Gastroesophageal sphincter (tissue), 4 donors: ENCODE measurements at regions not wholly inside any gene's neighbourhood (a gene's known extent, or its start where the extent isn't known, plus 50 kb on each side); places are given as distances from the start of the nearest gene placed in this dataset.

Experiments
- ATAC-seq: fragments of 150-250 bp; one replicate; pipeline ENCODE4 v1.9.1; 2016; ENCODE audit warnings: mild to moderate bottlenecking, moderate library complexity
- H3K27ac ChIP-seq, 4 donors: fragments of 200-600 bp; sonication (generic) in 3 of 4; 1 replicate in 3 of 4; 2 replicates in 1 of 4; pipeline ENCODE4 v1.5.1; 2016 to 2019
- H3K27me3 ChIP-seq: fragments of 200-600 bp; sonication (generic); one replicate; pipeline ENCODE4 v1.5.1; 2019
- H3K36me3 ChIP-seq, 2 donors: fragments of 200-600 bp; sonication (generic); one replicate each; pipeline ENCODE4 v1.5.1; 2019; ENCODE audit warnings: control low read depth in 1 of 2
- H3K4me1 ChIP-seq, 3 donors: fragments of 200-600 bp; sonication (generic); 1 replicate in 2 of 3; 2 replicates in 1 of 3; pipeline ENCODE4 v1.5.1; 2016 to 2019; ENCODE audit warnings: control low read depth in 2 of 3
- H3K4me3 ChIP-seq, 2 donors: fragments of 200-600 bp; sonication (generic); one replicate each; pipeline ENCODE4 v1.5.1; 2019; ENCODE audit warnings: mild to moderate bottlenecking in 1 of 2, moderate library complexity in 1 of 2
- H3K9me3 ChIP-seq, 3 donors: fragments of 200-600 bp; sonication (generic); one replicate each; pipeline ENCODE4 v1.5.1; 2017 to 2019; ENCODE audit warnings: control low read depth in 2 of 3
- CTCF ChIP-seq, 4 experiments: fragments of 200-600 bp in 2 of 4; fragments of 450-650 bp in 2 of 4; sonication (generic) in 1 of 4; IDR thresholded peaks; one replicate each; pipeline ENCODE4 v1.5.1; 2017 to 2019; ENCODE audit warnings: antibody characterized with exemption in 4 of 4, mild to moderate bottlenecking in 2 of 4, moderate library complexity in 2 of 4
- EP300 ChIP-seq: sonication (generic); formaldehyde crosslinking; IDR thresholded peaks from one replicate; pipeline ENCODE4 v1.6.1; 2017; ENCODE audit warnings: antibody characterized with exemption, mild to moderate bottlenecking
- POLR2A ChIP-seq, 2 donors: fragments of 450-650 bp; IDR thresholded peaks; one replicate each; pipeline ENCODE4 v1.6.1; 2017; ENCODE audit warnings: antibody characterized with exemption in 2 of 2, mild to moderate bottlenecking in 2 of 2, moderate library complexity in 1 of 2
- POLR2AphosphoS5 ChIP-seq: sonication (generic); formaldehyde crosslinking; IDR thresholded peaks from one replicate; pipeline ENCODE4 v1.6.1; 2017; ENCODE audit warnings: antibody characterized with exemption
- WGBS, 2 donors: methylation state at CpG; one replicate each; pipeline ENCODE4 v1.1.5; 2018; ENCODE audit warnings: low coverage in 1 of 2; 5-methylcytosine and 5-hydroxymethylcytosine counted together

- no peak for TF ChIP-seq POLR2A (IDR thresholded peaks at IDR 0.05)
- no peak for TF ChIP-seq EP300
- TF ChIP-seq POLR2AphosphoS5: no peak
- TF ChIP-seq CTCF (IDR thresholded peaks at IDR 0.05): no peak
- ATAC-seq: no peak
- Histone ChIP-seq H3K27ac (no peak overlapping the region), H3K4me1 (peaks cover 0 to 10% (median 0%) of the 10 kb centered on the region in 3 donors), H3K9me3 (no peaks in the 10 kb centered on the region), H3K36me3 (no peaks in the 10 kb centered on the region), H3K27me3 (no peaks in the 10 kb centered on the region), H3K4me3 (no peak overlapping the region)
- 90 to 100% methylated on average over 3 of the region's 3 CpGs for WGBS, 2 donors
Observed at GRCh38 chr2:150417278-150417677, 70.2 kb downstream of the RND3 start.

GRCh38 chr2:150415022-150415421 is 72.4 kb downstream of the RND3 start:
- peaks cover 0 to 10% (median 0%) of the 10 kb centered on the region in 3 donors for H3K4me1 ChIP-seq
- H3K27me3 ChIP-seq: no peaks in the 10 kb centered on the region
- no peak for TF ChIP-seq POLR2AphosphoS5
- no peak for TF ChIP-seq CTCF (IDR thresholded peaks at IDR 0.05)
- TF ChIP-seq POLR2A (IDR thresholded peaks at IDR 0.05): no peak
- no peak for TF ChIP-seq EP300
- no peaks in the 10 kb centered on the region for H3K9me3 ChIP-seq
- no peak overlapping the region for H3K27ac ChIP-seq
- no peak for ATAC-seq
- no peaks in the 10 kb centered on the region for H3K36me3 ChIP-seq
- H3K4me3 ChIP-seq: no peak overlapping the region

GRCh38 chr2:150413910-150414309 is 73.6 kb downstream of the RND3 start:
- H3K4me3 ChIP-seq: no peak overlapping the region

GRCh38 chr2:150413366-150413765 is 74.1 kb downstream of the RND3 start:
- Histone ChIP-seq H3K27me3 (no peaks in the 10 kb centered on the region), H3K27ac (no peak overlapping the region), H3K4me3 (no peak overlapping the region), H3K9me3 (no peaks in the 10 kb centered on the region), H3K36me3 (no peaks in the 10 kb centered on the region), H3K4me1 (no peaks in the 10 kb centered on the region)
- 96% methylated on average over 7 of the region's 7 CpGs for WGBS, 2 donors
- TF ChIP-seq CTCF (IDR thresholded peaks at IDR 0.05): no peak
- no peak for TF ChIP-seq EP300
- TF ChIP-seq POLR2A (IDR thresholded peaks at IDR 0.05): no peak
- no peak for ATAC-seq

More at GRCh38 chr2:150413910-150414309, 73.6 kb downstream of the RND3 start:
- peaks cover 0 to under 1% (median 0%) of the 10 kb centered on the region in 3 donors for H3K4me1 ChIP-seq
- WGBS, 2 donors: 61 to 65% methylated on average over 2 of the region's 2 CpGs
- H3K27me3 ChIP-seq: no peaks in the 10 kb centered on the region
- ATAC-seq: no peak
- H3K27ac ChIP-seq: no peak overlapping the region
- H3K36me3 ChIP-seq: no peaks in the 10 kb centered on the region
- no peaks in the 10 kb centered on the region for H3K9me3 ChIP-seq
- TF ChIP-seq EP300: no peak
- TF ChIP-seq CTCF (IDR thresholded peaks at IDR 0.05): no peak
- no peak for TF ChIP-seq POLR2AphosphoS5
- TF ChIP-seq POLR2A (IDR thresholded peaks at IDR 0.05): no peak

GRCh38 chr2:150410809-150411208 is 76.7 kb downstream of the RND3 start:
- ATAC-seq: no peak
- Histone ChIP-seq H3K36me3 (no peaks in the 10 kb centered on the region), H3K9me3 (no peaks in the 10 kb centered on the region), H3K4me1 (no peaks in the 10 kb centered on the region), H3K27me3 (no peaks in the 10 kb centered on the region), H3K4me3 (no peak overlapping the region), H3K27ac (no peak overlapping the region)
- WGBS, 2 donors: 78 to 97% methylated on average over 3 of the region's 3 CpGs
- TF ChIP-seq POLR2A (IDR thresholded peaks at IDR 0.05) (no peak), POLR2AphosphoS5 (no peak), EP300 (no peak), CTCF (IDR thresholded peaks at IDR 0.05) (no peak)
